Ecto neural progenitor cell (in vitro differentiated cells): ENCODE measurements at regions not wholly inside any gene's neighbourhood (a gene's known extent, or its start where the extent isn't known, plus 50 kb on each side); places are given as distances from the start of the nearest gene placed in this dataset.
"Not testable (repeated sequence)": the region's sequence is repeated elsewhere in the genome, so short reads cannot be mapped to it uniquely, and the experiment has no call there.

Experiments
- DNase-seq: peaks from one replicate; pipeline ENCODE4 v3.0.0-alpha.2; 2018; ENCODE audit warnings: low spot score

GRCh38 chr14:104481323-104481722 is 98.2 kb upstream of the C14orf180 start:
- no peak for DNase-seq

GRCh38 chr14:104482017-104482416 is 97.5 kb upstream of the C14orf180 start:
- not testable (repeated sequence) for DNase-seq

GRCh38 chr14:104486222-104486923 is 93.2 kb upstream of the C14orf180 start:
- DNase-seq: no peak

- DNase-seq: no peak
These were observed 85.1 kb upstream of the C14orf180 start for GRCh38 chr14:104494483-104494882.

- no peak for DNase-seq
These were observed 83.5 kb upstream of the C14orf180 start for GRCh38 chr14:104496095-104496494.

GRCh38 chr14:104499784-104500760 is 79.5 kb upstream of the C14orf180 start:
- peak; percentile 32 for DNase-seq

- DNase-seq: no peak
These were observed 77.5 kb upstream of the C14orf180 start for GRCh38 chr14:104502060-104502459.

GRCh38 chr14:104503691-104504090 is 75.9 kb upstream of the C14orf180 start:
- no peak for DNase-seq

- DNase-seq: peak; percentile 44
These were observed 75.3 kb upstream of the C14orf180 start for GRCh38 chr14:104504172-104504735.

- peak; percentile 43 for DNase-seq
These were observed 74.2 kb upstream of the C14orf180 start for GRCh38 chr14:104505085-104506074.

GRCh38 chr14:104506461-104507253 is 72.9 kb upstream of the C14orf180 start:
- peak; percentile 36 for DNase-seq

- peak; percentile 26 for DNase-seq
These were observed 72.1 kb upstream of the C14orf180 start for GRCh38 chr14:104507443-104507842.

- no peak for DNase-seq
These were observed 69.9 kb upstream of the C14orf180 start for GRCh38 chr14:104509673-104510072.

- peak; percentile 43 for DNase-seq
These were observed 69.3 kb upstream of the C14orf180 start for GRCh38 chr14:104510216-104510615.

GRCh38 chr14:104510794-104511611 is 68.6 kb upstream of the C14orf180 start:
- no peak for DNase-seq

GRCh38 chr14:104512061-104512460 is 67.5 kb upstream of the C14orf180 start:
- DNase-seq: peak; percentile 39

- DNase-seq: peak; percentile 32
These were observed 66.6 kb upstream of the C14orf180 start for GRCh38 chr14:104512771-104513640.

- DNase-seq: peak; percentile 36
These were observed 65.9 kb upstream of the C14orf180 start for GRCh38 chr14:104513641-104514046.
